Activated CD8-positive, alpha-beta T cell treated with anti-CD3 and anti-CD28 coated beads, Interleukin-2, amount 10 ng/mL, durations not matched to agents 7 days and 5 days (primary cell): ENCODE measurements at regions not wholly inside any gene's neighbourhood (a gene's known extent, or its start where the extent isn't known, plus 50 kb on each side); places are given as distances from the start of the nearest gene placed in this dataset.
"Not testable (repeated sequence)": the region's sequence is repeated elsewhere in the genome, so short reads cannot be mapped to it uniquely, and the experiment has no call there.

Experiments
- ATAC-seq: fragments of 150-1000 bp; cut with Tn5 transposase; one replicate; pipeline ENCODE4 v1.10.0; 2021; ENCODE audit warnings: moderate library complexity
- CTCF ChIA-PET: fragments of 350-600 bp; sonication (Branson Sonifier 250); formaldehyde crosslinking; loops from one replicate; lab custom pipeline; 2021; ENCODE audit warnings: antibody characterized with exemption; lab: Charles Lee
- POLR2A ChIA-PET: fragments of 350-600 bp; sonication (Branson Sonifier 250); formaldehyde crosslinking; loops from one replicate; lab custom pipeline; 2021; ENCODE audit warnings: antibody characterized with exemption; lab: Charles Lee
- DNase-seq: peaks from one replicate; pipeline ENCODE4 v3.0.0-alpha.2; 2020
- H3K27ac Mint-ChIP-seq: one replicate; pipeline ENCODE4 v1.8.0; 2021; ENCODE audit warnings: mild to moderate bottlenecking, mixed read lengths
- H3K27me3 Mint-ChIP-seq: one replicate; pipeline ENCODE4 v1.8.0; 2021; ENCODE audit warnings: low read depth, mixed read lengths
- H3K36me3 Mint-ChIP-seq: one replicate; pipeline ENCODE4 v1.8.0; 2021; ENCODE audit warnings: low read depth, mixed read lengths
- H3K4me1 Mint-ChIP-seq: one replicate; pipeline ENCODE4 v1.8.0; 2021; ENCODE audit warnings: low read depth, mixed read lengths
- H3K4me3 Mint-ChIP-seq: one replicate; pipeline ENCODE4 v1.8.0; 2021; ENCODE audit warnings: mild to moderate bottlenecking, mixed read lengths
- H3K9me3 Mint-ChIP-seq: one replicate; pipeline ENCODE4 v1.8.0; 2022; ENCODE audit warnings: mixed read lengths; ENCODE audit not compliant: insufficient read depth

- H3K27ac Mint-ChIP-seq, POLR2A ChIA-PET, H3K36me3 Mint-ChIP-seq, CTCF ChIA-PET, DNase-seq, H3K9me3 Mint-ChIP-seq, H3K4me1 Mint-ChIP-seq, H3K27me3 Mint-ChIP-seq, ATAC-seq, H3K4me3 Mint-ChIP-seq: not testable (repeated sequence)
Observed at GRCh38 chr6:142998739-142999138, 53.8 kb upstream of the HIVEP2 start.

GRCh38 chr6:143000811-143001210, 55.8 kb upstream of the HIVEP2 start:
- CTCF ChIA-PET = no interaction called here
- Mint-ChIP-seq H3K4me3 (no peak overlapping the region), H3K9me3 (peaks cover 7% of the 10 kb centered on the region), H3K36me3 (peaks cover 3% of the 10 kb centered on the region), H3K4me1 (no peaks in the 10 kb centered on the region), H3K27me3 (no peaks in the 10 kb centered on the region), H3K27ac (no peak overlapping the region)
- ATAC-seq (no peak), DNase-seq (no peak)
- POLR2A ChIA-PET = interaction anchor here (0.6 kb wide), 1 partner anchor 49 kb away, joined by 3 read pairs; no protein-coding TSS in a partner anchor

- H3K4me3 Mint-ChIP-seq = no peak overlapping the region
- no peaks in the 10 kb centered on the region for H3K27me3 Mint-ChIP-seq
- H3K36me3 Mint-ChIP-seq = peaks cover 3% of the 10 kb centered on the region
- peaks cover 7% of the 10 kb centered on the region for H3K9me3 Mint-ChIP-seq
- no peak for ATAC-seq
- ChIA-PET CTCF (no interaction called here), POLR2A (no interaction called here)
- DNase-seq = no peak
- H3K27ac Mint-ChIP-seq = no peak overlapping the region
- H3K4me1 Mint-ChIP-seq = no peaks in the 10 kb centered on the region
Observed at GRCh38 chr6:143002686-143003085, 57.7 kb upstream of the HIVEP2 start.

GRCh38 chr6:143003676-143004075, 57.0 kb upstream of the AIG1 start:
- POLR2A ChIA-PET = no interaction called here
- Mint-ChIP-seq H3K36me3 (peaks cover 3% of the 10 kb centered on the region), H3K9me3 (peaks cover 7% of the 10 kb centered on the region), H3K27ac (no peak overlapping the region), H3K4me3 (no peak overlapping the region), H3K27me3 (no peaks in the 10 kb centered on the region), H3K4me1 (no peaks in the 10 kb centered on the region)
- DNase-seq (no peak), ATAC-seq (no peak)
- CTCF ChIA-PET = no interaction called here

GRCh38 chr6:143005816-143006215, 54.9 kb upstream of the AIG1 start:
- H3K9me3 Mint-ChIP-seq = no peaks in the 10 kb centered on the region
- H3K4me1 Mint-ChIP-seq = no peaks in the 10 kb centered on the region
- DNase-seq = no peak
- no peak for ATAC-seq
- no peaks in the 10 kb centered on the region for H3K36me3 Mint-ChIP-seq
- CTCF ChIA-PET = no interaction called here
- no peak overlapping the region for H3K4me3 Mint-ChIP-seq
- no peaks in the 10 kb centered on the region for H3K27me3 Mint-ChIP-seq
- no peak overlapping the region for H3K27ac Mint-ChIP-seq
- POLR2A ChIA-PET = no interaction called here

GRCh38 chr6:143006787-143007186, 53.9 kb upstream of the AIG1 start:
- H3K27me3 Mint-ChIP-seq = no peaks in the 10 kb centered on the region
- no peaks in the 10 kb centered on the region for H3K36me3 Mint-ChIP-seq
- no peak for DNase-seq
- ChIA-PET CTCF (no interaction called here), POLR2A (no interaction called here)
- ATAC-seq = no peak
- no peak overlapping the region for H3K4me3 Mint-ChIP-seq
- no peaks in the 10 kb centered on the region for H3K4me1 Mint-ChIP-seq
- no peak overlapping the region for H3K27ac Mint-ChIP-seq
- no peaks in the 10 kb centered on the region for H3K9me3 Mint-ChIP-seq

GRCh38 chr6:143007646-143008045, 53.0 kb upstream of the AIG1 start:
- ATAC-seq (no peak), DNase-seq (no peak)
- CTCF ChIA-PET = interaction anchor here (0.7 kb wide), 1 partner anchor 442 kb away, joined by 3 read pairs; no protein-coding TSS in a partner anchor
- H3K27ac Mint-ChIP-seq = no peak overlapping the region
- H3K9me3 Mint-ChIP-seq = no peaks in the 10 kb centered on the region
- H3K27me3 Mint-ChIP-seq = no peaks in the 10 kb centered on the region
- POLR2A ChIA-PET = no interaction called here
- no peaks in the 10 kb centered on the region for H3K36me3 Mint-ChIP-seq
- no peak overlapping the region for H3K4me3 Mint-ChIP-seq
- H3K4me1 Mint-ChIP-seq = no peaks in the 10 kb centered on the region

GRCh38 chr6:143009851-143010250, 50.8 kb upstream of the AIG1 start:
- DNase-seq (no peak), ATAC-seq (no peak)
- Mint-ChIP-seq H3K9me3 (no peaks in the 10 kb centered on the region), H3K4me3 (no peak overlapping the region), H3K36me3 (no peaks in the 10 kb centered on the region), H3K4me1 (no peaks in the 10 kb centered on the region), H3K27ac (no peak overlapping the region), H3K27me3 (no peaks in the 10 kb centered on the region)
- ChIA-PET CTCF (no interaction called here), POLR2A (no interaction called here)
